ENCODE measurements at regions not wholly inside any gene's neighbourhood (a gene's known extent, or its start where the extent isn't known, plus 50 kb on each side); places are given as distances from the start of the nearest gene placed in this dataset.

- TF ChIP-seq SPI1 (IDR thresholded peaks at IDR 0.05; ENCODE audit: low read depth, low read length) (no peak), POLR2AphosphoS5 (IDR thresholded peaks at IDR 0.05; ENCODE audit: low read depth, low read length) (no peak), POLR2A (IDR thresholded peaks at IDR 0.05; ENCODE audit: low read depth, low read length) (no peak), TAF1 (IDR thresholded peaks at IDR 0.05; ENCODE audit: low read depth, low read length) (no peak), PAX5 (IDR thresholded peaks at IDR 0.05; ENCODE audit: insufficient read depth, low read length, severe bottlenecking) (no peak), POU2F2 (IDR thresholded peaks at IDR 0.05; ENCODE audit: low read depth, low read length) (no peak)
Observed at GRCh38 chr20:4625687-4626086, 60.6 kb upstream of the PRNP start.
